Uterus (tissue), 2 donors: ENCODE measurements at regions not wholly inside any gene's neighbourhood (a gene's known extent, or its start where the extent isn't known, plus 50 kb on each side); places are given as distances from the start of the nearest gene placed in this dataset.

Source experiments
- CTCF ChIP-seq, 4 experiments: fragments of 200-600 bp in 2 of 4; fragments of 450-650 bp in 2 of 4; sonication (generic) in 2 of 4; IDR thresholded peaks; one replicate each; pipeline ENCODE4 v1.5.1; 2016 to 2019; ENCODE audit warnings: antibody characterized with exemption in 4 of 4, mild to moderate bottlenecking in 2 of 4, moderate library complexity in 1 of 4
- POLR2A ChIP-seq, 2 donors: fragments of 450-650 bp; IDR thresholded peaks; one replicate each; pipeline ENCODE4 v1.6.1; 2016; ENCODE audit warnings: antibody characterized with exemption in 2 of 2, mild to moderate bottlenecking in 1 of 2, moderate library complexity in 1 of 2

GRCh38 chr14:42214981-42215491 lies 608.4 kb downstream of the LRFN5 start:
- TF ChIP-seq CTCF (IDR thresholded peaks at IDR 0.05) (no peak), POLR2A (IDR thresholded peaks at IDR 0.05) (no peak)
